Upper lobe of left lung (tissue), 4 donors: ENCODE measurements at regions not wholly inside any gene's neighbourhood (a gene's known extent, or its start where the extent isn't known, plus 50 kb on each side); places are given as distances from the start of the nearest gene placed in this dataset.

Experiments used
- CTCF ChIP-seq, 6 experiments: fragments of 450-650 bp in 4 of 6; fragments of 200-600 bp in 2 of 6; sonication (generic) in 2 of 6; IDR thresholded peaks; one replicate each; pipeline ENCODE4 v1.5.1; 2016 to 2019; ENCODE audit warnings: antibody characterized with exemption in 6 of 6
- POLR2A ChIP-seq, 4 donors: fragments of 450-650 bp; IDR thresholded peaks; one replicate each; pipeline ENCODE4 v1.5.1; 2016 to 2017; ENCODE audit warnings: antibody characterized with exemption in 4 of 4, mild to moderate bottlenecking in 2 of 4

- TF ChIP-seq CTCF (IDR thresholded peaks at IDR 0.05) (no peak), POLR2A (IDR thresholded peaks at IDR 0.05) (no peak)
Observed at GRCh38 chr4:53716011-53716410, 124.7 kb upstream of the LNX1 start.
